Fibroblast of lung (primary cell): ENCODE measurements at regions not wholly inside any gene's neighbourhood (a gene's known extent, or its start where the extent isn't known, plus 50 kb on each side); places are given as distances from the start of the nearest gene placed in this dataset.

ENCODE experiments used
- EZH2 ChIP-seq: IDR thresholded peaks from 2 replicates; pipeline ENCODE4 v1.5.1; 2012; ENCODE audit warnings: low read length, control low read depth, mild to moderate bottlenecking; ENCODE audit errors: missing control alignments
- TF ChIP-seq, protein P1 (sequence below), 2 donors: IDR thresholded peaks in 1 of 2; conservative IDR thresholded peaks in 1 of 2; 1 replicate in 1 of 2; 2 replicates in 1 of 2; pipeline ENCODE4 v1.5.1; 2011 to 2012; ENCODE audit warnings: low read length in 2 of 2, control low read depth in 1 of 2, inconsistent platforms in 1 of 2, low read depth in 1 of 2, mild to moderate bottlenecking in 1 of 2

GRCh38 chr16:20181949-20182348 is 108.3 kb upstream of the GPR139 start:
- TF ChIP-seq, protein P1, sequence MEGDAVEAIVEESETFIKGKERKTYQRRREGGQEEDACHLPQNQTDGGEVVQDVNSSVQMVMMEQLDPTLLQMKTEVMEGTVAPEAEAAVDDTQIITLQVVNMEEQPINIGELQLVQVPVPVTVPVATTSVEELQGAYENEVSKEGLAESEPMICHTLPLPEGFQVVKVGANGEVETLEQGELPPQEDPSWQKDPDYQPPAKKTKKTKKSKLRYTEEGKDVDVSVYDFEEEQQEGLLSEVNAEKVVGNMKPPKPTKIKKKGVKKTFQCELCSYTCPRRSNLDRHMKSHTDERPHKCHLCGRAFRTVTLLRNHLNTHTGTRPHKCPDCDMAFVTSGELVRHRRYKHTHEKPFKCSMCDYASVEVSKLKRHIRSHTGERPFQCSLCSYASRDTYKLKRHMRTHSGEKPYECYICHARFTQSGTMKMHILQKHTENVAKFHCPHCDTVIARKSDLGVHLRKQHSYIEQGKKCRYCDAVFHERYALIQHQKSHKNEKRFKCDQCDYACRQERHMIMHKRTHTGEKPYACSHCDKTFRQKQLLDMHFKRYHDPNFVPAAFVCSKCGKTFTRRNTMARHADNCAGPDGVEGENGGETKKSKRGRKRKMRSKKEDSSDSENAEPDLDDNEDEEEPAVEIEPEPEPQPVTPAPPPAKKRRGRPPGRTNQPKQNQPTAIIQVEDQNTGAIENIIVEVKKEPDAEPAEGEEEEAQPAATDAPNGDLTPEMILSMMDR (conservative IDR thresholded peaks at IDR 0.05 in 1 of 2, IDR thresholded peaks at IDR 0.05 in 1 of 2; ENCODE audit: low read depth in 1 of 2, low read length in 2 of 2), result no peak
- TF ChIP-seq EZH2, result no peak
